ENCODE measurements at regions not wholly inside any gene's neighbourhood (a gene's known extent, or its start where the extent isn't known, plus 50 kb on each side); places are given as distances from the start of the nearest gene placed in this dataset.

GRCh38 chr7:68679459-68680234 is 918.6 kb upstream of the AUTS2 start:
- TF ChIP-seq POLR2A (IDR thresholded peaks at IDR 0.05) (no peak), POLR2AphosphoS5 (IDR thresholded peaks at IDR 0.05) (no peak), CTCF (IDR thresholded peaks at IDR 0.05) (no peak)
